ENCODE measurements at regions not wholly inside any gene's neighbourhood (a gene's known extent, or its start where the extent isn't known, plus 50 kb on each side); places are given as distances from the start of the nearest gene placed in this dataset.
"Not testable (repeated sequence)": the region's sequence is repeated elsewhere in the genome, so short reads cannot be mapped to it uniquely, and the experiment has no call there.

GRCh38 chr3:32042867-32043266 is 61.3 kb downstream of the ZNF860 start:
- H3K27me3 ChIP-seq; DNase-seq (ENCODE audit: low spot score); H3K4me3 ChIP-seq; H3K27ac ChIP-seq; H3K36me3 ChIP-seq: not testable (repeated sequence)
- Histone ChIP-seq H3K9me3 (peaks cover 0 to 14% of the 10 kb centered on the region in 2 donors), H3K4me1 (peaks cover 0 to 27% of the 10 kb centered on the region in 2 donors)

- peaks cover 0 to 21% of the 10 kb centered on the region in 2 donors for H3K4me1 ChIP-seq
- H3K36me3 ChIP-seq: no peaks in the 10 kb centered on the region
- H3K27ac ChIP-seq: peak overlapping the region; percentile 64 to 77
- H3K4me3 ChIP-seq: no peak overlapping the region
- DNase-seq (ENCODE audit: low spot score): no peak
- no peak for TF ChIP-seq CTCF (IDR thresholded peaks at IDR 0.05)
- H3K9me3 ChIP-seq: peaks cover 0 to 14% of the 10 kb centered on the region in 2 donors
- H3K27me3 ChIP-seq: no peaks in the 10 kb centered on the region
Measured at GRCh38 chr3:32045091-32045915, 61.1 kb upstream of the GPD1L start.

- Histone ChIP-seq H3K9me3 (peaks cover 0 to 14% of the 10 kb centered on the region in 2 donors), H3K4me3 (no peak overlapping the region), H3K4me1 (peaks cover 0 to 13% of the 10 kb centered on the region in 2 donors), H3K27ac (peak overlapping the region in 1 of 2 donors; percentile 77), H3K27me3 (no peaks in the 10 kb centered on the region), H3K36me3 (no peaks in the 10 kb centered on the region)
- TF ChIP-seq CTCF (IDR thresholded peaks at IDR 0.05): no peak
- no peak for DNase-seq (ENCODE audit: low spot score)
Measured at GRCh38 chr3:32046102-32046501, 60.3 kb upstream of the GPD1L start.

- no peak for DNase-seq (ENCODE audit: low spot score)
- no peak overlapping the region for H3K4me3 ChIP-seq
Measured at GRCh38 chr3:32048487-32049182, 57.8 kb upstream of the GPD1L start.

GRCh38 chr3:32049916-32050315 is 56.5 kb upstream of the GPD1L start:
- no peak for TF ChIP-seq CTCF (IDR thresholded peaks at IDR 0.05)
- H3K27me3 ChIP-seq: no peaks in the 10 kb centered on the region
- no peaks in the 10 kb centered on the region for H3K36me3 ChIP-seq
- no peak overlapping the region for H3K27ac ChIP-seq
- H3K9me3 ChIP-seq: no peaks in the 10 kb centered on the region
- no peak for DNase-seq (ENCODE audit: low spot score)
- H3K4me1 ChIP-seq: peaks cover 0 to 11% of the 10 kb centered on the region in 2 donors
- H3K4me3 ChIP-seq: no peak overlapping the region

More at GRCh38 chr3:32048487-32049182, 57.8 kb upstream of the GPD1L start:
- Histone ChIP-seq H3K36me3 (no peaks in the 10 kb centered on the region), H3K4me1 (peaks cover 0 to 13% of the 10 kb centered on the region in 2 donors), H3K9me3 (no peaks in the 10 kb centered on the region), H3K27ac (no peak overlapping the region), H3K27me3 (no peaks in the 10 kb centered on the region)
- TF ChIP-seq CTCF (IDR thresholded peaks at IDR 0.05): no peak

- not testable (repeated sequence) for H3K4me1 ChIP-seq; H3K9me3 ChIP-seq; H3K36me3 ChIP-seq; H3K27me3 ChIP-seq; H3K27ac ChIP-seq; DNase-seq (ENCODE audit: low spot score); H3K4me3 ChIP-seq
Measured at GRCh38 chr3:32052230-32052629, 54.2 kb upstream of the GPD1L start.

- not testable (repeated sequence) for H3K27ac ChIP-seq; H3K27me3 ChIP-seq; H3K4me1 ChIP-seq; H3K9me3 ChIP-seq; H3K36me3 ChIP-seq; DNase-seq (ENCODE audit: low spot score); H3K4me3 ChIP-seq
Measured at GRCh38 chr3:32052851-32053250, 53.6 kb upstream of the GPD1L start.
